ENCODE measurements at regions not wholly inside any gene's neighbourhood (a gene's known extent, or its start where the extent isn't known, plus 50 kb on each side); places are given as distances from the start of the nearest gene placed in this dataset.

- no peak for TF ChIP-seq POLR2AphosphoS5 (IDR thresholded peaks at IDR 0.05)
- no peak for TF ChIP-seq POLR2A (IDR thresholded peaks at IDR 0.05)
- no peak for TF ChIP-seq CTCF (IDR thresholded peaks at IDR 0.05)
These were observed 399.0 kb upstream of the CNTN5 start for GRCh38 chr11:98621767-98622166.
